ENCODE measurements at regions not wholly inside any gene's neighbourhood (a gene's known extent, or its start where the extent isn't known, plus 50 kb on each side); places are given as distances from the start of the nearest gene placed in this dataset.
A peak's percentile ranks its signal among the peaks of the same experiment; 100 is the strongest.

DNA sequence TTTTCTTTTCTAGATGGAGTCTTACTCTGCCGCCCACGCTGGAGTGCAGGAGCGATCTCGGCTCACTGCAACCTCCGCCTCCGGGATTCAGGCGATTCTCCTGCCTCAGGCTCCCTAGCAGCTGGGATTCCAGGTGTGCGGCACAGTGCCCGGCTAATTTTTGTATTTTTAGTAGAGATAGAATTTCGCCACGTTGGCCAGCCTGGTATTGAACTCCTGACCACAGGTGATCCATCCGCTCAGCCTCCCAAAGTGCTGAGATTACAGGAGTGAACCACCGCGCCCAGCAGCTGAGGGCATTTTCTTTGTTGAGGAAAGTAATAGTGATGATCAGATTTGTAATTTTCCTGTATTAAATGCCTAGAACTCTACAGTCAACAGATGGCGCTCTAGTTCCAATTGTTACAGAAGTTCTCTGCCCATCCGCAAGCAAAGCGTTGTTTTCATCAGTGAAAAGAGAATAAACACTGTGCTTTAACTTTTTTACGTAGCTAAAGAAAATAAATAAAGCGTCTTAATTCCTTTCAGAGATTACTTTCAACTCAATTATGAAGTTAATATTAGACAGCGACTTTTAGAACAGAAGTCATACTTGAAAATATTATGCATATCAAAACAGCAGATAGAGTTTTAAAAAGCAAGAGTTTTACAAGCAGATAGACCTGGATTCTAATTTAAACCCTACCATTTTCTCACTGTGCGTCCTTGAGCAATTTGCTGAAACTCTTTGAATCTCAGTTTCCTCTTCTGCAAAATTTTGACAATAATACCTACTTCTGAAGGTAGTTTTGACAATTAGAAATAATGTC is 335.1 kb downstream of the DUSP6 start:
- Histone ChIP-seq H3F3A (ENCODE audit: control insufficient read depth, insufficient read depth) (no peaks in the 10 kb centered on the region), H3K4me2 (ENCODE audit: low read length) (no peak overlapping the region), H3K27me3 (ENCODE audit: control insufficient read depth, low read length) (peaks cover 7% of the 10 kb centered on the region; the same call in 1 of the 2 replicates), H3K27ac (ENCODE audit: low read depth, low read length) (no peak overlapping the region), H3K9me2 (replicated peaks; ENCODE audit: control insufficient read depth, low read length) (no peaks in the 10 kb centered on the region), H3K36me3 (ENCODE audit: control insufficient read depth, low read length) (no peaks in the 10 kb centered on the region), H3K79me2 (ENCODE audit: control insufficient read depth, low read length) (no peaks in the 10 kb centered on the region), H3K9me3 (ENCODE audit: control insufficient read depth, insufficient read depth, low read length) (no peaks in the 10 kb centered on the region), H3K4me1 (ENCODE audit: control insufficient read depth, low read length) (no peaks in the 10 kb centered on the region), H4K20me1 (ENCODE audit: control insufficient read depth, insufficient read depth, low read depth, low read length) (no peaks in the 10 kb centered on the region), H3K4me3 (ENCODE audit: low read length) (no peak overlapping the region)
- TF ChIP-seq, protein P1, sequence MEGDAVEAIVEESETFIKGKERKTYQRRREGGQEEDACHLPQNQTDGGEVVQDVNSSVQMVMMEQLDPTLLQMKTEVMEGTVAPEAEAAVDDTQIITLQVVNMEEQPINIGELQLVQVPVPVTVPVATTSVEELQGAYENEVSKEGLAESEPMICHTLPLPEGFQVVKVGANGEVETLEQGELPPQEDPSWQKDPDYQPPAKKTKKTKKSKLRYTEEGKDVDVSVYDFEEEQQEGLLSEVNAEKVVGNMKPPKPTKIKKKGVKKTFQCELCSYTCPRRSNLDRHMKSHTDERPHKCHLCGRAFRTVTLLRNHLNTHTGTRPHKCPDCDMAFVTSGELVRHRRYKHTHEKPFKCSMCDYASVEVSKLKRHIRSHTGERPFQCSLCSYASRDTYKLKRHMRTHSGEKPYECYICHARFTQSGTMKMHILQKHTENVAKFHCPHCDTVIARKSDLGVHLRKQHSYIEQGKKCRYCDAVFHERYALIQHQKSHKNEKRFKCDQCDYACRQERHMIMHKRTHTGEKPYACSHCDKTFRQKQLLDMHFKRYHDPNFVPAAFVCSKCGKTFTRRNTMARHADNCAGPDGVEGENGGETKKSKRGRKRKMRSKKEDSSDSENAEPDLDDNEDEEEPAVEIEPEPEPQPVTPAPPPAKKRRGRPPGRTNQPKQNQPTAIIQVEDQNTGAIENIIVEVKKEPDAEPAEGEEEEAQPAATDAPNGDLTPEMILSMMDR (IDR thresholded peaks at IDR 0.05; ENCODE audit: low read depth, low read length, poor library complexity, severe bottlenecking) = peak; percentile 82
- TF ChIP-seq EZH2phosphoT487 (IDR thresholded peaks at IDR 0.05; ENCODE audit: borderline replicate concordance, low read length) = no peak

- Histone ChIP-seq H3K27me3 (ENCODE audit: control insufficient read depth, low read length) (peaks cover 7% of the 10 kb centered on the region; the same call in 1 of the 2 replicates), H3K9me2 (replicated peaks; ENCODE audit: control insufficient read depth, low read length) (no peaks in the 10 kb centered on the region), H3K4me1 (ENCODE audit: control insufficient read depth, low read length) (no peaks in the 10 kb centered on the region), H3K4me3 (ENCODE audit: low read length) (no peak overlapping the region), H3K27ac (ENCODE audit: low read depth, low read length) (no peak overlapping the region), H3K79me2 (ENCODE audit: control insufficient read depth, low read length) (no peaks in the 10 kb centered on the region), H3K4me2 (ENCODE audit: low read length) (no peak overlapping the region), H3K9me3 (ENCODE audit: control insufficient read depth, insufficient read depth, low read length) (no peaks in the 10 kb centered on the region), H3K36me3 (ENCODE audit: control insufficient read depth, low read length) (no peaks in the 10 kb centered on the region), H3F3A (ENCODE audit: control insufficient read depth, insufficient read depth) (no peaks in the 10 kb centered on the region), H4K20me1 (ENCODE audit: control insufficient read depth, insufficient read depth, low read depth, low read length) (no peaks in the 10 kb centered on the region)
- TF ChIP-seq, protein P1 (IDR thresholded peaks at IDR 0.05; ENCODE audit: low read depth, low read length, poor library complexity, severe bottlenecking) = no peak
- no peak for TF ChIP-seq EZH2phosphoT487 (IDR thresholded peaks at IDR 0.05; ENCODE audit: borderline replicate concordance, low read length)
These were observed 336.9 kb downstream of the DUSP6 start for GRCh38 chr12:89015419-89015818.

DNA sequence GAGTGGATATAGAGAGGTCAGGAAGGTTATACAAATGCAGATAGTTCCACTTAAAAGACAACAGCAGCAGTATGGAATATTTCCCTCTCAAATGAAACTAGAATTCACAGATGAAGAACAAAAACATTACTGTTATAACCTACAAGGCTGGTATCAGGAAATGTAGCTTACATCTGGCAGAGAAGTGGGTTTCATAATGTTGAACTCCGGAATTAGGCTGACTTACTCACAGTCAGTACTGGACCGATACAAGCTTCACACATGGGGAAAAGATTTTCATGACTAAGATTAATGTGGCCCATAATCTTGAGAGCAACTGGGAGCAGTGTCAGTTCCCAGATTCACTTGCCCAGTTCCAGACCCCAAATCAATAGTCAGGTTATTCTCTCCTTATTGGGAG is 353.9 kb downstream of the DUSP6 start:
- Histone ChIP-seq H3K27me3 (ENCODE audit: control insufficient read depth, low read length) (no peaks in the 10 kb centered on the region), H3K4me3 (ENCODE audit: low read length) (no peak overlapping the region), H3K9me3 (ENCODE audit: control insufficient read depth, insufficient read depth, low read length) (no peaks in the 10 kb centered on the region), H3K36me3 (ENCODE audit: control insufficient read depth, low read length) (no peaks in the 10 kb centered on the region), H4K20me1 (ENCODE audit: control insufficient read depth, insufficient read depth, low read depth, low read length) (no peaks in the 10 kb centered on the region), H3K4me1 (ENCODE audit: control insufficient read depth, low read length) (no peaks in the 10 kb centered on the region), H3K9me2 (replicated peaks; ENCODE audit: control insufficient read depth, low read length) (no peaks in the 10 kb centered on the region), H3F3A (ENCODE audit: control insufficient read depth, insufficient read depth) (no peaks in the 10 kb centered on the region), H3K4me2 (ENCODE audit: low read length) (no peak overlapping the region), H3K27ac (ENCODE audit: low read depth, low read length) (no peak overlapping the region), H3K79me2 (ENCODE audit: control insufficient read depth, low read length) (no peaks in the 10 kb centered on the region)
- TF ChIP-seq, protein P1 (IDR thresholded peaks at IDR 0.05; ENCODE audit: low read depth, low read length, poor library complexity, severe bottlenecking) = no peak
- TF ChIP-seq EZH2phosphoT487 (IDR thresholded peaks at IDR 0.05; ENCODE audit: borderline replicate concordance, low read length) = no peak

Data from DOHH2 (cell line).